WTC11 (cell line): ENCODE measurements at regions not wholly inside any gene's neighbourhood (a gene's known extent, or its start where the extent isn't known, plus 50 kb on each side); places are given as distances from the start of the nearest gene placed in this dataset.

Source experiments
- CBFB ChIP-seq: sonication (generic); formaldehyde crosslinking; IDR thresholded peaks from 2 replicates; pipeline ENCODE4 v1.8.1; 2022; ENCODE audit warnings: mild to moderate bottlenecking, low read depth, missing genetic modification reagents
- JUN ChIP-seq: sonication (generic); formaldehyde crosslinking; IDR thresholded peaks from 2 replicates; pipeline ENCODE4 v1.8.0; 2023; ENCODE audit warnings: mild to moderate bottlenecking, missing genetic modification reagents
- TCF7 ChIP-seq: sonication (generic); formaldehyde crosslinking; IDR thresholded peaks from 2 replicates; pipeline ENCODE4 v1.8.0; 2022; ENCODE audit warnings: mild to moderate bottlenecking, low read depth, missing genetic modification reagents, moderate library complexity
- ZNF232 ChIP-seq: sonication (generic); formaldehyde crosslinking; IDR thresholded peaks from 2 replicates; pipeline ENCODE4 v1.8.0; 2022; ENCODE audit warnings: mild to moderate bottlenecking, missing genetic modification reagents
- ZNF317 ChIP-seq: sonication (generic); formaldehyde crosslinking; IDR thresholded peaks from 2 replicates; pipeline ENCODE4 v1.8.1; 2023; ENCODE audit warnings: low read depth, mild to moderate bottlenecking, moderate library complexity, missing genetic modification reagents, borderline replicate concordance
- TF ChIP-seq, protein P1 (sequence below): sonication (generic); formaldehyde crosslinking; IDR thresholded peaks from 2 replicates; pipeline ENCODE4 v1.8.0; 2022; ENCODE audit warnings: mild to moderate bottlenecking, missing genetic modification reagents
- TF ChIP-seq, protein P2 (sequence below): fragments of 200-600 bp; IDR thresholded peaks from 2 replicates; pipeline ENCODE4 v1.8.0; 2022; ENCODE audit warnings: antibody characterized with exemption
- TF ChIP-seq, protein P3 (sequence below): sonication (generic); formaldehyde crosslinking; IDR thresholded peaks from 2 replicates; pipeline ENCODE4 v1.8.1; 2023; ENCODE audit warnings: mild to moderate bottlenecking, moderate library complexity, missing genetic modification reagents
- TF ChIP-seq, protein P4 (sequence below): sonication (generic); formaldehyde crosslinking; IDR thresholded peaks from 2 replicates; pipeline ENCODE4 v1.8.0; 2022; ENCODE audit warnings: missing genetic modification reagents
- TF ChIP-seq, protein P5 (sequence below): sonication (generic); formaldehyde crosslinking; conservative IDR thresholded peaks from 2 replicates; pipeline ENCODE4 v1.8.1; 2022; ENCODE audit warnings: mild to moderate bottlenecking, missing genetic modification reagents
- TF ChIP-seq, protein P6 (sequence below): sonication (generic); formaldehyde crosslinking; IDR thresholded peaks from 2 replicates; pipeline ENCODE4 v1.8.1; 2023; ENCODE audit warnings: mild to moderate bottlenecking, missing genetic modification reagents
- TF ChIP-seq, protein P7 (sequence below): sonication (generic); formaldehyde crosslinking; IDR thresholded peaks from 2 replicates; pipeline ENCODE4 v1.8.0; 2023; ENCODE audit warnings: missing genetic modification reagents, mild to moderate bottlenecking, borderline replicate concordance
- TF ChIP-seq, protein P8 (sequence below): sonication (generic); formaldehyde crosslinking; IDR thresholded peaks from 2 replicates; pipeline ENCODE4 v1.8.1; 2023; ENCODE audit warnings: mild to moderate bottlenecking, missing genetic modification reagents, moderate library complexity

DNA sequence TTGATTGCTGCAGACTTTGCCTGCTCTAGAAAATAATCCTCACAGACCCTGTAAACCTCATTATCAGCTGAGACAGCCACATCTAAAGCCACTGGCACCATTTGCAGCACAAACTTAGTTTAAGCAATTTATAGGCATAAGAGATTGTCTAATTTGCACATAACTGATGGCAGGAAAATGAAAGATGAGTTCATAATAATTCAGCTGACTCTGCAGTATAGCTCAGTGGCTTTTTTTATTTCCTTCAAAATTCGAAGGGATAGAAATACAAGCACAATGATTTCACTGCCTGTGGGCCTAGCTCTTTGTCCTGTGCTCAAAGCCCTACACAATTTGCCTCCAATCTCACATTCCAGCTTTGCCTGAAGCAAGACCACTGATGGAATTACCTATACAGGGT lies 341.2 kb downstream of the RAD51AP2 start:
- TF ChIP-seq, protein P1, sequence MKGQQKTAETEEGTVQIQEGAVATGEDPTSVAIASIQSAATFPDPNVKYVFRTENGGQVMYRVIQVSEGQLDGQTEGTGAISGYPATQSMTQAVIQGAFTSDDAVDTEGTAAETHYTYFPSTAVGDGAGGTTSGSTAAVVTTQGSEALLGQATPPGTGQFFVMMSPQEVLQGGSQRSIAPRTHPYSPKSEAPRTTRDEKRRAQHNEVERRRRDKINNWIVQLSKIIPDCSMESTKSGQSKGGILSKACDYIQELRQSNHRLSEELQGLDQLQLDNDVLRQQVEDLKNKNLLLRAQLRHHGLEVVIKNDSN (CRISPR knock-in tag) = no peak
- TF ChIP-seq JUN (CRISPR knock-in tag) = no peak
- no peak for TF ChIP-seq TCF7 (CRISPR knock-in tag)
- TF ChIP-seq CBFB (CRISPR knock-in tag) = no peak
- no peak for TF ChIP-seq ZNF232
- TF ChIP-seq, protein P2, sequence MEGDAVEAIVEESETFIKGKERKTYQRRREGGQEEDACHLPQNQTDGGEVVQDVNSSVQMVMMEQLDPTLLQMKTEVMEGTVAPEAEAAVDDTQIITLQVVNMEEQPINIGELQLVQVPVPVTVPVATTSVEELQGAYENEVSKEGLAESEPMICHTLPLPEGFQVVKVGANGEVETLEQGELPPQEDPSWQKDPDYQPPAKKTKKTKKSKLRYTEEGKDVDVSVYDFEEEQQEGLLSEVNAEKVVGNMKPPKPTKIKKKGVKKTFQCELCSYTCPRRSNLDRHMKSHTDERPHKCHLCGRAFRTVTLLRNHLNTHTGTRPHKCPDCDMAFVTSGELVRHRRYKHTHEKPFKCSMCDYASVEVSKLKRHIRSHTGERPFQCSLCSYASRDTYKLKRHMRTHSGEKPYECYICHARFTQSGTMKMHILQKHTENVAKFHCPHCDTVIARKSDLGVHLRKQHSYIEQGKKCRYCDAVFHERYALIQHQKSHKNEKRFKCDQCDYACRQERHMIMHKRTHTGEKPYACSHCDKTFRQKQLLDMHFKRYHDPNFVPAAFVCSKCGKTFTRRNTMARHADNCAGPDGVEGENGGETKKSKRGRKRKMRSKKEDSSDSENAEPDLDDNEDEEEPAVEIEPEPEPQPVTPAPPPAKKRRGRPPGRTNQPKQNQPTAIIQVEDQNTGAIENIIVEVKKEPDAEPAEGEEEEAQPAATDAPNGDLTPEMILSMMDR = no peak
- TF ChIP-seq, protein P3, sequence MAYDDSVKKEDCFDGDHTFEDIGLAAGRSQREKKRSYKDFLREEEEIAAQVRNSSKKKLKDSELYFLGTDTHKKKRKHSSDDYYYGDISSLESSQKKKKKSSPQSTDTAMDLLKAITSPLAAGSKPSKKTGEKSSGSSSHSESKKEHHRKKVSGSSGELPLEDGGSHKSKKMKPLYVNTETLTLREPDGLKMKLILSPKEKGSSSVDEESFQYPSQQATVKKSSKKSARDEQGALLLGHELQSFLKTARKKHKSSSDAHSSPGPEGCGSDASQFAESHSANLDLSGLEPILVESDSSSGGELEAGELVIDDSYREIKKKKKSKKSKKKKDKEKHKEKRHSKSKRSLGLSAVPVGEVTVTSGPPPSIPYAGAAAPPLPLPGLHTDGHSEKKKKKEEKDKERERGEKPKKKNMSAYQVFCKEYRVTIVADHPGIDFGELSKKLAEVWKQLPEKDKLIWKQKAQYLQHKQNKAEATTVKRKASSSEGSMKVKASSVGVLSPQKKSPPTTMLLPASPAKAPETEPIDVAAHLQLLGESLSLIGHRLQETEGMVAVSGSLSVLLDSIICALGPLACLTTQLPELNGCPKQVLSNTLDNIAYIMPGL = no peak
- TF ChIP-seq ZNF317 (CRISPR knock-in tag) = no peak
- TF ChIP-seq, protein P4, sequence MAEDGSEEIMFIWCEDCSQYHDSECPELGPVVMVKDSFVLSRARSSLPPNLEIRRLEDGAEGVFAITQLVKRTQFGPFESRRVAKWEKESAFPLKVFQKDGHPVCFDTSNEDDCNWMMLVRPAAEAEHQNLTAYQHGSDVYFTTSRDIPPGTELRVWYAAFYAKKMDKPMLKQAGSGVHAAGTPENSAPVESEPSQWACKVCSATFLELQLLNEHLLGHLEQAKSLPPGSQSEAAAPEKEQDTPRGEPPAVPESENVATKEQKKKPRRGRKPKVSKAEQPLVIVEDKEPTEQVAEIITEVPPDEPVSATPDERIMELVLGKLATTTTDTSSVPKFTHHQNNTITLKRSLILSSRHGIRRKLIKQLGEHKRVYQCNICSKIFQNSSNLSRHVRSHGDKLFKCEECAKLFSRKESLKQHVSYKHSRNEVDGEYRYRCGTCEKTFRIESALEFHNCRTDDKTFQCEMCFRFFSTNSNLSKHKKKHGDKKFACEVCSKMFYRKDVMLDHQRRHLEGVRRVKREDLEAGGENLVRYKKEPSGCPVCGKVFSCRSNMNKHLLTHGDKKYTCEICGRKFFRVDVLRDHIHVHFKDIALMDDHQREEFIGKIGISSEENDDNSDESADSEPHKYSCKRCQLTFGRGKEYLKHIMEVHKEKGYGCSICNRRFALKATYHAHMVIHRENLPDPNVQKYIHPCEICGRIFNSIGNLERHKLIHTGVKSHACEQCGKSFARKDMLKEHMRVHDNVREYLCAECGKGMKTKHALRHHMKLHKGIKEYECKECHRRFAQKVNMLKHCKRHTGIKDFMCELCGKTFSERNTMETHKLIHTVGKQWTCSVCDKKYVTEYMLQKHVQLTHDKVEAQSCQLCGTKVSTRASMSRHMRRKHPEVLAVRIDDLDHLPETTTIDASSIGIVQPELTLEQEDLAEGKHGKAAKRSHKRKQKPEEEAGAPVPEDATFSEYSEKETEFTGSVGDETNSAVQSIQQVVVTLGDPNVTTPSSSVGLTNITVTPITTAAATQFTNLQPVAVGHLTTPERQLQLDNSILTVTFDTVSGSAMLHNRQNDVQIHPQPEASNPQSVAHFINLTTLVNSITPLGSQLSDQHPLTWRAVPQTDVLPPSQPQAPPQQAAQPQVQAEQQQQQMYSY (CRISPR knock-in tag) = no peak
- TF ChIP-seq, protein P5, sequence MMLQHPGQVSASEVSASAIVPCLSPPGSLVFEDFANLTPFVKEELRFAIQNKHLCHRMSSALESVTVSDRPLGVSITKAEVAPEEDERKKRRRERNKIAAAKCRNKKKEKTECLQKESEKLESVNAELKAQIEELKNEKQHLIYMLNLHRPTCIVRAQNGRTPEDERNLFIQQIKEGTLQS (CRISPR knock-in tag) = no peak
- TF ChIP-seq, protein P6, sequence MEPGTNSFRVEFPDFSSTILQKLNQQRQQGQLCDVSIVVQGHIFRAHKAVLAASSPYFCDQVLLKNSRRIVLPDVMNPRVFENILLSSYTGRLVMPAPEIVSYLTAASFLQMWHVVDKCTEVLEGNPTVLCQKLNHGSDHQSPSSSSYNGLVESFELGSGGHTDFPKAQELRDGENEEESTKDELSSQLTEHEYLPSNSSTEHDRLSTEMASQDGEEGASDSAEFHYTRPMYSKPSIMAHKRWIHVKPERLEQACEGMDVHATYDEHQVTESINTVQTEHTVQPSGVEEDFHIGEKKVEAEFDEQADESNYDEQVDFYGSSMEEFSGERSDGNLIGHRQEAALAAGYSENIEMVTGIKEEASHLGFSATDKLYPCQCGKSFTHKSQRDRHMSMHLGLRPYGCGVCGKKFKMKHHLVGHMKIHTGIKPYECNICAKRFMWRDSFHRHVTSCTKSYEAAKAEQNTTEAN (CRISPR knock-in tag) = no peak
- TF ChIP-seq, protein P7, sequence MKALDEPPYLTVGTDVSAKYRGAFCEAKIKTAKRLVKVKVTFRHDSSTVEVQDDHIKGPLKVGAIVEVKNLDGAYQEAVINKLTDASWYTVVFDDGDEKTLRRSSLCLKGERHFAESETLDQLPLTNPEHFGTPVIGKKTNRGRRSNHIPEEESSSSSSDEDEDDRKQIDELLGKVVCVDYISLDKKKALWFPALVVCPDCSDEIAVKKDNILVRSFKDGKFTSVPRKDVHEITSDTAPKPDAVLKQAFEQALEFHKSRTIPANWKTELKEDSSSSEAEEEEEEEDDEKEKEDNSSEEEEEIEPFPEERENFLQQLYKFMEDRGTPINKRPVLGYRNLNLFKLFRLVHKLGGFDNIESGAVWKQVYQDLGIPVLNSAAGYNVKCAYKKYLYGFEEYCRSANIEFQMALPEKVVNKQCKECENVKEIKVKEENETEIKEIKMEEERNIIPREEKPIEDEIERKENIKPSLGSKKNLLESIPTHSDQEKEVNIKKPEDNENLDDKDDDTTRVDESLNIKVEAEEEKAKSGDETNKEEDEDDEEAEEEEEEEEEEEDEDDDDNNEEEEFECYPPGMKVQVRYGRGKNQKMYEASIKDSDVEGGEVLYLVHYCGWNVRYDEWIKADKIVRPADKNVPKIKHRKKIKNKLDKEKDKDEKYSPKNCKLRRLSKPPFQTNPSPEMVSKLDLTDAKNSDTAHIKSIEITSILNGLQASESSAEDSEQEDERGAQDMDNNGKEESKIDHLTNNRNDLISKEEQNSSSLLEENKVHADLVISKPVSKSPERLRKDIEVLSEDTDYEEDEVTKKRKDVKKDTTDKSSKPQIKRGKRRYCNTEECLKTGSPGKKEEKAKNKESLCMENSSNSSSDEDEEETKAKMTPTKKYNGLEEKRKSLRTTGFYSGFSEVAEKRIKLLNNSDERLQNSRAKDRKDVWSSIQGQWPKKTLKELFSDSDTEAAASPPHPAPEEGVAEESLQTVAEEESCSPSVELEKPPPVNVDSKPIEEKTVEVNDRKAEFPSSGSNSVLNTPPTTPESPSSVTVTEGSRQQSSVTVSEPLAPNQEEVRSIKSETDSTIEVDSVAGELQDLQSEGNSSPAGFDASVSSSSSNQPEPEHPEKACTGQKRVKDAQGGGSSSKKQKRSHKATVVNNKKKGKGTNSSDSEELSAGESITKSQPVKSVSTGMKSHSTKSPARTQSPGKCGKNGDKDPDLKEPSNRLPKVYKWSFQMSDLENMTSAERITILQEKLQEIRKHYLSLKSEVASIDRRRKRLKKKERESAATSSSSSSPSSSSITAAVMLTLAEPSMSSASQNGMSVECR = no peak
- TF ChIP-seq, protein P8, sequence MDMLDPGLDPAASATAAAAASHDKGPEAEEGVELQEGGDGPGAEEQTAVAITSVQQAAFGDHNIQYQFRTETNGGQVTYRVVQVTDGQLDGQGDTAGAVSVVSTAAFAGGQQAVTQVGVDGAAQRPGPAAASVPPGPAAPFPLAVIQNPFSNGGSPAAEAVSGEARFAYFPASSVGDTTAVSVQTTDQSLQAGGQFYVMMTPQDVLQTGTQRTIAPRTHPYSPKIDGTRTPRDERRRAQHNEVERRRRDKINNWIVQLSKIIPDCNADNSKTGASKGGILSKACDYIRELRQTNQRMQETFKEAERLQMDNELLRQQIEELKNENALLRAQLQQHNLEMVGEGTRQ (CRISPR knock-in tag) = no peak
